Left ventricle myocardium inferior (tissue), 1 donor: ENCODE measurements at regions not wholly inside any gene's neighbourhood (a gene's known extent, or its start where the extent isn't known, plus 50 kb on each side); places are given as distances from the start of the nearest gene placed in this dataset.

Experiments
- DNase-seq: peaks from one replicate; pipeline ENCODE4 v3.0.0-alpha.2; 2020
- H3K27ac ChIP-seq: fragments of 200-600 bp; replicated peaks from 2 replicates; pipeline ENCODE4 v1.8.0; 2021
- H3K27me3 ChIP-seq: fragments of 200-600 bp; 2 replicates; pipeline ENCODE4 v1.8.0; 2021; ENCODE audit warnings: low read depth
- H3K36me3 ChIP-seq: fragments of 200-600 bp; 2 replicates; pipeline ENCODE4 v1.8.0; 2021
- H3K4me1 ChIP-seq: fragments of 200-600 bp; 2 replicates; pipeline ENCODE4 v1.8.0; 2021
- H3K4me3 ChIP-seq: fragments of 200-600 bp; 2 replicates; pipeline ENCODE4 v1.8.0; 2021; ENCODE audit warnings: mild to moderate bottlenecking, moderate library complexity
- H3K9me3 ChIP-seq: fragments of 200-600 bp; replicated peaks from 2 replicates; pipeline ENCODE4 v1.8.0; 2021
- CTCF ChIP-seq: fragments of 200-600 bp; IDR thresholded peaks from 2 replicates; pipeline ENCODE4 v1.8.0; 2021; ENCODE audit warnings: antibody characterized with exemption, mild to moderate bottlenecking, borderline replicate concordance
- intact Hi-C: fragments of 100-400 bp; cut with micrococcal nuclease; formaldehyde crosslinking; loops from one replicate; pipeline ENCODE4 v1.11.0; 2022
- donor health status: DM: no; HTN: yes; CAD: no; lungs with severe emphysema.

GRCh38 chr2:19805266-19805665, 96.5 kb downstream of the TTC32 start:
- no peak overlapping the region for H3K27ac ChIP-seq
- no peaks in the 10 kb centered on the region for H3K27me3 ChIP-seq
- DNase-seq, result no peak
- intact Hi-C loops, result no loop called here
- no peak for TF ChIP-seq CTCF
- H3K9me3 ChIP-seq, result no peaks in the 10 kb centered on the region
- no peak overlapping the region for H3K4me3 ChIP-seq
- no peaks in the 10 kb centered on the region for H3K36me3 ChIP-seq
- peaks cover 38% of the 10 kb centered on the region for H3K4me1 ChIP-seq

GRCh38 chr2:19804639-19805260, 97.0 kb downstream of the TTC32 start:
- DNase-seq, result no peak
- intact Hi-C loops, result no loop called here
- Histone ChIP-seq H3K27me3 (no peaks in the 10 kb centered on the region), H3K9me3 (no peaks in the 10 kb centered on the region), H3K4me1 (peaks cover 36% of the 10 kb centered on the region), H3K27ac (no peak overlapping the region), H3K36me3 (no peaks in the 10 kb centered on the region), H3K4me3 (no peak overlapping the region)
- no peak for TF ChIP-seq CTCF

- no peak for TF ChIP-seq CTCF
- H3K4me1 ChIP-seq, result peaks cover 36% of the 10 kb centered on the region
- intact Hi-C loops, result no loop called here
- H3K4me3 ChIP-seq, result no peak overlapping the region
- H3K9me3 ChIP-seq, result no peaks in the 10 kb centered on the region
- no peaks in the 10 kb centered on the region for H3K36me3 ChIP-seq
- H3K27ac ChIP-seq, result peak overlapping the region; percentile 70
- H3K27me3 ChIP-seq, result no peaks in the 10 kb centered on the region
- DNase-seq, result no peak
Measured at GRCh38 chr2:19802086-19802841, 99.5 kb downstream of the TTC32 start.

GRCh38 chr2:19801367-19802080, 100.3 kb downstream of the TTC32 start:
- H3K9me3 ChIP-seq, result no peaks in the 10 kb centered on the region
- H3K27me3 ChIP-seq, result no peaks in the 10 kb centered on the region
- no peak overlapping the region for H3K4me3 ChIP-seq
- no peak for TF ChIP-seq CTCF
- DNase-seq, result peak; percentile 87
- peaks cover 31% of the 10 kb centered on the region for H3K4me1 ChIP-seq
- intact Hi-C loops, result no loop called here
- H3K36me3 ChIP-seq, result no peaks in the 10 kb centered on the region
- H3K27ac ChIP-seq, result peak overlapping the region; percentile 70

GRCh38 chr2:19800796-19801195, 101.0 kb downstream of the TTC32 start:
- intact Hi-C loops, result no loop called here
- H3K9me3 ChIP-seq, result no peaks in the 10 kb centered on the region
- peak overlapping the region; percentile 70 for H3K27ac ChIP-seq
- TF ChIP-seq CTCF, result no peak
- no peak for DNase-seq
- H3K4me3 ChIP-seq, result no peak overlapping the region
- H3K27me3 ChIP-seq, result no peaks in the 10 kb centered on the region
- no peaks in the 10 kb centered on the region for H3K36me3 ChIP-seq
- H3K4me1 ChIP-seq, result peaks cover 25% of the 10 kb centered on the region
